ENCODE measurements at regions not wholly inside any gene's neighbourhood (a gene's known extent, or its start where the extent isn't known, plus 50 kb on each side); places are given as distances from the start of the nearest gene placed in this dataset.

DNA sequence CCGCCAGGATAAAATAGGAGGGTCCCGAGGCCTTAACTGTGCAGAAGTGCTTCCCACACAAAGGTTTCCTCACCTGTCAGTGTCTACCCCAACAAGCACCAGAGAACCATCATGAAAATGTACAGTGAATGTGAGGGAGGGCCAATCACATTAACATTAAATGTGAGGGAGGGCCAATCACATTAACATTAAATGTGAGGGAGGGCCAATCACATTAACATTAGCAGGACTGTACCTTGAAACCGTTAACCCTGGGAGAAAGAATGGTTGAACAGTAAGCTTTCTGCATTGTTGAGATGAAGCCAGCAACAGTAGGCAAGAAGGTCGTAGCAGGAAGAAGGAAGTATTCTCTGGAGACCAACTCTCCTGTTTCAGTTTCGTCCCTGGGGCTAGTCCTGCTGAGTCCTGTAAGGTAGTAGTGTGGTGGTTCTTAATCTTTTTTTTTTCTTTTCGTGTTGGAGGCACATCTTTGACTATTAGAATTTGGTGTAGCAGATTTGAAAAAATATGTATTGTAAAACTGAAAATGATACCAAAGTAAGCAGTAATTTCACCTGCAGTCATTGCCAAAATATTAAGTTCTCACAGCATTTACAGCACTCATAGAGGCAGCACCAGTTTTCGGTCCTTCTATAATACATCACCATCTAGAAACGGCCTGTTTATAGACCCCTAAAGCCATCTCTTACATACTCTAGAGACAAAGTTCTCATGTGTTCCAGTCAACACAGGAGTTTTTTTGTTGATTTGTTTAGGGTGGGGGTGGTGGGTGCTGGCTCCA lies 98.6 kb upstream of the PPP2R5A start:
- intact Hi-C loops (cut with DNase I, micrococcal nuclease), result no loop called here
- ATAC-seq (peak; percentile 91), DNase-seq (peak; percentile 21 to 46)

GRCh38 chr1:212188599-212189351 lies 96.4 kb upstream of the PPP2R5A start:
- intact Hi-C loops (cut with DNase I, micrococcal nuclease), result no loop called here
- DNase-seq, result no peak
- ATAC-seq, result no peak

- intact Hi-C loops (cut with DNase I, micrococcal nuclease), result no loop called here
- ATAC-seq, result no peak
- DNase-seq, result no peak
Observed at GRCh38 chr1:212189352-212189738, 95.9 kb upstream of the PPP2R5A start.

GRCh38 chr1:212190169-212190568 lies 95.0 kb upstream of the PPP2R5A start:
- DNase-seq (no peak), ATAC-seq (no peak)
- intact Hi-C loops (cut with DNase I, micrococcal nuclease), result no loop called here

- peak; percentile 41 for ATAC-seq
- intact Hi-C loops (cut with DNase I, micrococcal nuclease), result no loop called here
- DNase-seq, result no peak
Observed at GRCh38 chr1:212192261-212192998, 92.8 kb upstream of the PPP2R5A start.

DNA sequence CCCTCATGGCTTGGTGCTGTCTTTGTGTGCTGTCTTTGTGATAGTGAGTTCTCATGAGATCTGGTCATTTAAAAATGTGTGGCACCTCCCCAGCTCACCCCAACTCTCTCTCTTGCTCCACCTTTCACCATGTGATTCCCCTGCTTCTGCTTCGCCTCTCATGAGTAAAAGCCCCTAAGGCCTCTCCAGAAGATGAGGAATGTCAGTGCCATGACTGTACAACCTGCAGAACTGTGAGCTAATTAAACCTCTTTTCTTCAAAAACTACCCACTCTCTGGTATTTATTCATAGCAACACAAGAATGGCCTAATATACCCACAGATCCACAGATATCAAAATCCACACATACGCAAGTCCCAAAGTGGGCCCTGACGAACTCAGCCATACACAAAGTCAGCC lies 88.9 kb upstream of the PPP2R5A start:
- ATAC-seq, result no peak
- intact Hi-C loops (cut with DNase I, micrococcal nuclease), result no loop called here
- no peak for DNase-seq

- intact Hi-C loops (cut with DNase I, micrococcal nuclease), result no loop called here
- ATAC-seq, result no peak
- no peak for DNase-seq
Observed at GRCh38 chr1:212201461-212201860, 83.7 kb upstream of the PPP2R5A start.

- DNase-seq (no peak), ATAC-seq (no peak)
- intact Hi-C loops (cut with DNase I, micrococcal nuclease), result no loop called here
Observed at GRCh38 chr1:212203630-212204029, 81.6 kb upstream of the PPP2R5A start.

DNA sequence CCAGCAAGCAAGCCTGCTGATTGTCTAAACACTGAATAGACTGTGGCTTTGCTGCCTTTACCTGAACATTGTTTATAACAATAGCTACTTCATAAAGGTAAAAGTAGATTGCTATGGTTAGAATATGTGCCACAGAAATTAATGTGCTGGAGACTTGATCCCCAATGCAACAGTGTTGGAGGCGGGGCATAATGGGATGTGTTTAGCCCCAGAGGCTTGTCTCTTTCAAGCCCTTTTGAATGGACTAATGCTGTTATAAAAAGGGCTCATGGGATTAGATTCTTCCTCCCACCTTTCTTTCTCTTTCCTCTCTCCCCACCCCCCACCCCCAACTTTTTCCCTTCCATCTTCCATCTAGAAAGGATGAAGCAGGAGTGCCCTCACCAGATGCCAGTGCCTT lies 80.2 kb upstream of the PPP2R5A start:
- intact Hi-C loops (cut with DNase I, micrococcal nuclease), result no loop called here
- DNase-seq (no peak), ATAC-seq (no peak)

DNA sequence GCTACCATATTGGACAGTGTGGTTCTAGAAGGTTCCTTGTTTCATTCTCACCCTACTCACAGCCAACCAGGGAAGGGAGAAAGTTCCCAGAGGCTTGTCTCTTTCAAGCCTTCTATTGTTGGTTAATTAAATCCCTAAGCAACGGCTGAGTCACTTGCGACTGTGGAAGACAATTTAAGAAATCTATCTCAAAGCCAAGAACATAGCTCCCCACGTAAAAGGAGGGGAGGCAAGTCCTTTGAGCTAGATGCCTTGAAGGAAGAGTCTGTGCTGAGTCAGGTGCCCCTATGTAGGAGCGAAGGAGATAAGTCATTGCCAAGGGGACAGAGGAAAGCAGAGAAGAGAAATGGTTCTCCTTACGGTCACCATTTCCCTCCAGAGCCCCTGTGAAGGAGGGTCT lies 79.4 kb upstream of the PPP2R5A start:
- intact Hi-C loops (cut with DNase I, micrococcal nuclease), result no loop called here
- ATAC-seq, result no peak

DNA sequence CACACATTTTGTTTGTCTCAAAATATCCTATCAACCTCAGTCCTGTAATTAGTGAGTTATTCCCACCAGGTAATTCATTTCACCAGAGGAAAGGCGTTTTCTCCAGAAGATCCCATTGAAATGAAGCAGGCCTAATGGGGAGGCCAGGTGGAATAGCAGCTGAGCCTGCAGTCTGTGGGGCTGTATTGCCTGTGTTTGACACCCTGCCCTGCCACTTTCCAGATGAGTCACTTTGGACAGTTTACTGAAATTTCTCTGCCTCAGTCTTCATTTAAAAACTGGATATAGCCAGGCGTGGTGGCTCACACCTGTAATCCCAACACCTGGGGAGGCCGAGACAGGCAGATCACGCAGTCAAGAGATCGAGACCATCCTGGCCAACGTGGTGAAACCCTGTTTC lies 78.1 kb upstream of the PPP2R5A start:
- ATAC-seq (no peak), DNase-seq (no peak)
- intact Hi-C loops (cut with DNase I, micrococcal nuclease), result no loop called here

More for the DNA sequence above, 79.4 kb upstream of the PPP2R5A start:
- DNase-seq, result no peak

DNA sequence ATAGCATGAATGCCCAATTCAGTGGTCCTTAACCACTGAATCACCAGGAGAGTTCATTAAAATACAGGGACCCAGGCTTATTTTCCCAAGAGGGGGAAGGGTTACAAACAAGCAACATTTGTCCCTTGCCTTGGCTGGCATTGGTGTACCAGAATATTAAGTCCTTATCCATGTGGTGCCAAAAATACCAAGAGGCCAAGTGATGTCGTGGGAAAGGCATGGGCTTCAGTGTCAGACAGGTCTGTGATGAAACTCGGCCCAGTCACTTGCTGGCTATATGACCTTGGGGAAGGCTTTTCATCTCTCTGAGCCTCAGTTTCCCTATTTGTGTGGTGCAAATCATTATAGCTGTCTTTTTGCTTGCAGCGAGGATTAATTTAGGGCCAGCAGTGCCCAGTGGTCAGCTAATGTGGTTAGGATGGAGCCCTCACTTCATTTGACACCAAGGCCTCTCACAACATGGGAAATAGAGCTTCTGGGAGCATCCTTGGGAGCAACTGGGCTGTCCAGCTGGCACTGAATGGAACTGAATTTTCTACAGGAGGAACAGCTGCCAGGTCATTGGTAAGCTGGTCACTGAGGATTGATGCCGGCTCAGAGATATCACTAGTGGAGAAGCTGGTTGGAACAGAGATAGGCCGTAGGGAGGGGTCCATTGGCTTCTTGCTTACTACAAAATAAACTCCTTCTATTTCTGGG lies 77.2 kb upstream of the PPP2R5A start:
- intact Hi-C loops (cut with DNase I, micrococcal nuclease), result no loop called here
- ATAC-seq (no peak), DNase-seq (no peak)

DNA sequence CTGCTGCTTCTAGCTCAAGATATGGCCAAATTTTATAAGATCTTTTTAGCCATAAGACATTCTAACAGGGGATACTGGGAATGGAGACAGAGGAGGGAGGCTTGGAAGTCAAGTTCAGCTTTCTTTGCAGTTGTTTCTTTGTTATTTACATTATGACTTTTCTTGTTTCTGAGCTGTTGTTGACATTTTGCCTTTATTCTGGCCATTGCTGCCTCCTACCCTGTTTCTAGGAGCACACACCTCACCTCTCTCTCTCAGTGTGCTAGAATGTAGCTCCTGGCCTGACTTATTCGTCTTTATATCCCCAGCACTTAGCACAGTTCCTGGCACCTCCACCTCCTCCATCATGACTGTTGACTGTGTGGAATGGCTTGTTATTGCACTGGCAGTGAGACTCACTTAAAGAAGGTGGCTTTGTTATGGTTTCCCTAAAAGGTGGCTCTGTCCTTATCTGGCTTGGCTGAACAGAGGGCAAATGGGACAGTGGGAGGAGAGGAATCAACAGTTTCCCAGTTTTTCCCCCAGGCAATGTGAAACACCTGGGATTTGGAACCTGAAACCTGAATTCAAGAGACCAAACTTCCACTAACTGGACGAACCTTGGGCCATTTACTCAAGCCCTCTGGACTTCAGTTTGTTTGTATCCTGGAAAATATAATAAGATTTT lies 76.1 kb upstream of the PPP2R5A start:
- DNase-seq (no peak), ATAC-seq (no peak)
- intact Hi-C loops (cut with DNase I, micrococcal nuclease), result no loop called here

- no peak for ATAC-seq
- intact Hi-C loops (cut with DNase I, micrococcal nuclease), result no loop called here
- DNase-seq, result no peak
Observed at GRCh38 chr1:212211371-212211770, 73.8 kb upstream of the PPP2R5A start.

DNA sequence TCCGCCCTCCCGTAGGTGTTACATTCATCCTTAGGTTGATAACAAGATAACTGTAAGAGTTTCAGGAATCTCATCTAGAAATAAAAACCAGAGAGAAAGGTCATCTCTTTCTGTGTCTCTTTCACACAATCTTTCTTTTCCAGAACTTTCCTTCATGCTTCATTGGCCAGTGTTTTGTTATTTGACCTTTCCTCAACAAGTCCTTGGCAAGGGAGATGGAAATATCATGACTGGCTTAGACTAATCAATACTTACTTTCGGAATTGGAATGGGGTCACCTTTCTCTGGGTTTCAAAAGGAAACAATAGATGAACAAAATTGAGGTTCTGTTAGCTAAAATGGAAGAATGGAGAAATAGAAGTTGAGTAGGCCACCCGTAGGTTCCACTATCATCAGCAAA lies 72.9 kb upstream of the PPP2R5A start:
- ATAC-seq (no peak), DNase-seq (no peak)
- intact Hi-C loops (cut with DNase I, micrococcal nuclease), result no loop called here

DNA sequence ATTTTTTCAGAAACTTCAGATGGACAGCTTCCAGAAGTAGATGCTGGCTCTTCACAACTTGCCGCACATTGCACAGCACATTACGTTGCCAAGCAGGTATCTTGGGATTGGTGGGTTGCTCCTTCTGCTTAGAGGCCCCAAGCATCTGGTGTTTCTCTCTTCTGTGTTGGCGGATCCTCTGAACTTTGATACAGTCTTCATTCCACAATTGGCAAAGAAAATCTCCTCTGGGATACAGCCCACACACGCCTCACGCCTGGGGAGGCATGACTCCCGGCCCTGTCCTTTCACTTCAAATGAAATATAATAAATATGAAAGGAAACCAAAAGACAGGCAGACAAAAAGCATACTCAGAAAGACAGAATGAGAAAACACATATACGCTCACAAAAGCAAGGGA lies 72.3 kb upstream of the PPP2R5A start:
- intact Hi-C loops (cut with DNase I, micrococcal nuclease), result no loop called here
- no peak for ATAC-seq
- DNase-seq, result no peak

- intact Hi-C loops (cut with DNase I, micrococcal nuclease), result no loop called here
- no peak for DNase-seq
- peak; percentile 91 for ATAC-seq
Observed at GRCh38 chr1:212213784-212214183, 71.4 kb upstream of the PPP2R5A start.

DNA sequence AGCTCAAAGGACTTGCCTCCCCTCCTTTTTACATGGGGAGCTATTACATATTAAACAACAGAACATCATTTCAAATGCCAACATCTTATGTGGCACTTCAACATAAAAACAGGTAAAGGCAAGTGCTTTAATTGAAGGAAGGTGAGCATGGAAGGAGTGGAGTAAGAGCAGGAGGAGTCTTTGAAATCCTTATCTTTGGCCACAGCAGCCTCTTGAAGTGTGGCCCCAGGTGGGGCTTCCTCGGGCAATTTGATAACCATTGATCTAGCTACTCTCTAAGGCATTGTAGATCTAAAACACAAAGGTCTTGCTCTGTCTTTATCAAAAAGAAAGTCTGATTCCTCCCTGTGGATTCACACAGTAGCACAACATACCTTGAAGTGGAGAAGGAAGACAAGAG lies 70.9 kb upstream of the PPP2R5A start:
- DNase-seq, result no peak
- intact Hi-C loops (cut with DNase I, micrococcal nuclease), result no loop called here

GRCh38 chr1:212215910-212216309 lies 69.3 kb upstream of the PPP2R5A start:
- ATAC-seq, result no peak
- DNase-seq, result no peak
- intact Hi-C loops (cut with DNase I, micrococcal nuclease), result no loop called here

More for the DNA sequence above, 70.9 kb upstream of the PPP2R5A start:
- ATAC-seq, result peak; percentile 29
